H1 (cell line): ENCODE measurements at regions not wholly inside any gene's neighbourhood (a gene's known extent, or its start where the extent isn't known, plus 50 kb on each side); places are given as distances from the start of the nearest gene placed in this dataset.

Source experiments
- CTCF ChIA-PET: fragments of 300-600 bp; sonication (Branson Sonifier 250); formaldehyde crosslinking; loops from one replicate; lab custom pipeline; 2021; ENCODE audit not compliant: partially characterized antibody; lab: Charles Lee
- POLR2A ChIA-PET: fragments of 300-600 bp; sonication (Branson Sonifier 250); formaldehyde crosslinking; loops from one replicate; lab custom pipeline; 2021; ENCODE audit warnings: inconsistent platforms; ENCODE audit not compliant: partially characterized antibody; lab: Charles Lee
- DNase-seq, 2 experiments: peaks; one replicate each; pipeline versions ENCODE4 v3.0.0 to v3.0.0-alpha.2; 2010 to 2022; ENCODE audit warnings: low spot score in 2 of 2, low read depth in 1 of 2, mixed read lengths in 1 of 2
- FAIRE-seq: peaks from 2 replicates; lab custom pipeline; 2011; peaks lifted over from hg19 to GRCh38; lab: Jason Lieb, UNC
- H2AFZ ChIP-seq: 2 replicates; pipeline ENCODE4 v1.8.1; 2012; ENCODE audit warnings: low read length, inconsistent platforms
- H2AK5ac ChIP-seq: 2 replicates; pipeline ENCODE4 v1.6.1; 2013; ENCODE audit warnings: low read depth, low read length
- H2BK120ac ChIP-seq: replicated peaks from 2 replicates; pipeline ENCODE3; 2013; ENCODE audit warnings: low read depth, low read length, inconsistent platforms
- H2BK12ac ChIP-seq: 2 replicates; pipeline ENCODE4 v1.6.1; 2013; ENCODE audit warnings: low read depth, low read length
- H2BK15ac ChIP-seq: 2 replicates; pipeline ENCODE4 v1.6.1; 2013; ENCODE audit warnings: low read length
- H2BK20ac ChIP-seq: 2 replicates; pipeline ENCODE4 v1.6.1; 2013; ENCODE audit warnings: low read length
- H2BK5ac ChIP-seq: 2 replicates; pipeline ENCODE4 v1.6.1; 2013; ENCODE audit warnings: low read depth, low read length
- H3K14ac ChIP-seq: 2 replicates; pipeline ENCODE4 v1.6.1; 2013; ENCODE audit warnings: inconsistent platforms; ENCODE audit not compliant: insufficient read length
- H3K18ac ChIP-seq: 2 replicates; pipeline ENCODE4 v1.6.1; 2013; ENCODE audit warnings: low read length; ENCODE audit errors: extremely low read depth
- H3K23ac ChIP-seq: 2 replicates; pipeline ENCODE4 v1.6.1; 2013; ENCODE audit warnings: inconsistent platforms; ENCODE audit not compliant: insufficient read length
- H3K23me2 ChIP-seq: 2 replicates; pipeline ENCODE4 v1.6.1; 2013; ENCODE audit warnings: low read depth, low read length
- H3K27ac ChIP-seq: 2 replicates; pipeline ENCODE4 v1.6.1; 2011; ENCODE audit warnings: low read depth, low read length, inconsistent platforms
- H3K27me3 ChIP-seq, 4 experiments: replicated peaks in 1 of 4; 1 replicate in 1 of 4; 2 replicates in 3 of 4; pipeline versions ENCODE4 v1.6.1 to v1.8.1; 2011 to 2013; ENCODE audit warnings: low read length in 3 of 4, mild to moderate bottlenecking in 3 of 4, inconsistent platforms in 2 of 4, mixed read lengths in 2 of 4, moderate library complexity in 1 of 4; ENCODE audit not compliant: control insufficient read depth in 3 of 4, insufficient read depth in 3 of 4; ENCODE audit errors: extremely low read depth in 1 of 4
- H3K36me3 ChIP-seq, 4 experiments: 2 replicates each; pipeline versions ENCODE4 v1.6.1 to v1.8.1; 2011 to 2013; ENCODE audit warnings: mild to moderate bottlenecking in 4 of 4, low read length in 3 of 4, moderate library complexity in 2 of 4, control low read depth in 1 of 4, inconsistent platforms in 1 of 4; ENCODE audit not compliant: insufficient read depth in 4 of 4, control insufficient read depth in 2 of 4
- H3K4ac ChIP-seq: replicated peaks from 2 replicates; pipeline ENCODE3; 2013; ENCODE audit warnings: low read length, low read depth, mixed read lengths, inconsistent platforms; ENCODE audit not compliant: insufficient read length
- H3K4me1 ChIP-seq, 4 experiments: replicated peaks in 1 of 4; 1 replicate in 1 of 4; 2 replicates in 3 of 4; pipeline versions ENCODE4 v1.6.1 to v1.8.1; 2011 to 2013; ENCODE audit warnings: low read length in 3 of 4, inconsistent platforms in 2 of 4, mixed read lengths in 1 of 4; ENCODE audit not compliant: insufficient read depth in 4 of 4, control insufficient read depth in 3 of 4
- H3K4me2 ChIP-seq, 2 experiments: 2 replicates each; pipeline versions ENCODE4 v1.6.1 to v1.8.1; 2011 to 2013; ENCODE audit warnings: low read depth in 2 of 2, low read length in 2 of 2, control low read depth in 1 of 2, inconsistent platforms in 1 of 2, mild to moderate bottlenecking in 1 of 2; ENCODE audit not compliant: insufficient read depth in 1 of 2
- H3K4me3 ChIP-seq, 4 experiments: fragments of 200-600, 300-600 bp in 1 of 4; sonication (generic), shearing (Covaris generic), sonication (Bioruptor Twin) in 1 of 4; 2 replicates each; pipeline versions ENCODE4 v1.5.1 to v1.8.1; 2011 to 2016; ENCODE audit warnings: low read length in 4 of 4, low read depth in 3 of 4, control low read depth in 2 of 4, inconsistent platforms in 2 of 4, mild to moderate bottlenecking in 2 of 4, mixed read lengths in 1 of 4, moderate library complexity in 1 of 4; ENCODE audit not compliant: insufficient read depth in 2 of 4; ENCODE audit errors: extremely low read depth in 1 of 4
- H3K56ac ChIP-seq: replicated peaks from 2 replicates; pipeline ENCODE3; 2013; ENCODE audit warnings: low read depth, mild to moderate bottlenecking, mixed read lengths, low read length, inconsistent platforms; ENCODE audit not compliant: insufficient read length
- H3K79me1 ChIP-seq: 2 replicates; pipeline ENCODE4 v1.6.1; 2013; ENCODE audit warnings: low read depth, low read length, control low read depth
- H3K79me2 ChIP-seq, 2 experiments: 2 replicates each; pipeline versions ENCODE4 v1.6.1 to v1.8.1; 2012 to 2013; ENCODE audit warnings: low read length in 2 of 2, mild to moderate bottlenecking in 2 of 2, inconsistent platforms in 1 of 2; ENCODE audit not compliant: insufficient read depth in 2 of 2, control insufficient read depth in 1 of 2
- H3K9ac ChIP-seq, 4 experiments: replicated peaks in 1 of 4; 1 replicate in 1 of 4; 2 replicates in 3 of 4; pipeline versions ENCODE4 v1.6.1 to v1.8.1; 2011 to 2013; ENCODE audit warnings: low read depth in 3 of 4, low read length in 3 of 4, control low read depth in 2 of 4, mild to moderate bottlenecking in 2 of 4, moderate library complexity in 2 of 4, inconsistent platforms in 1 of 4; ENCODE audit errors: extremely low read depth in 1 of 4
- H3K9me3 ChIP-seq, 2 experiments: 2 replicates each; pipeline versions ENCODE4 v1.6.1 to v1.8.1; 2012 to 2013; ENCODE audit warnings: mild to moderate bottlenecking in 2 of 2, moderate library complexity in 2 of 2, control low read depth in 1 of 2, inconsistent platforms in 1 of 2, low read depth in 1 of 2, low read length in 1 of 2, mixed read lengths in 1 of 2; ENCODE audit not compliant: insufficient read depth in 2 of 2
- H4K20me1 ChIP-seq, 2 experiments: replicated peaks in 1 of 2; 2 replicates each; pipeline versions ENCODE3 to v1.8.1; 2011 to 2013; ENCODE audit warnings: inconsistent platforms in 2 of 2, low read length in 2 of 2, mild to moderate bottlenecking in 1 of 2; ENCODE audit not compliant: insufficient read depth in 2 of 2, control insufficient read depth in 1 of 2
- H4K5ac ChIP-seq: 2 replicates; pipeline ENCODE4 v1.6.1; 2013; ENCODE audit warnings: low read length, low read depth, mixed read lengths, inconsistent platforms; ENCODE audit not compliant: insufficient read length
- H4K8ac ChIP-seq: 2 replicates; pipeline ENCODE4 v1.8.0; 2013; ENCODE audit warnings: mild to moderate bottlenecking, moderate library complexity, low read length, inconsistent platforms; ENCODE audit not compliant: insufficient read depth; ENCODE audit errors: extremely low read depth
- H4K91ac ChIP-seq: replicated peaks from 2 replicates; pipeline ENCODE3; 2013; ENCODE audit warnings: low read length, mixed read lengths, inconsistent platforms; ENCODE audit not compliant: insufficient read length
- RNF2 ChIP-seq: fragments of 200-900, 300-1000 bp; sonication (generic); IDR thresholded peaks from 2 replicates; pipeline ENCODE4 v1.7.1; 2016; ENCODE audit warnings: borderline replicate concordance, low read depth, mild to moderate bottlenecking, antibody characterized with exemption, low read length; ENCODE audit not compliant: poor library complexity, severe bottlenecking; ENCODE audit errors: missing control alignments
- SRF ChIP-seq: IDR thresholded peaks from 2 replicates; pipeline ENCODE4 v1.6.1; 2011; ENCODE audit warnings: mild to moderate bottlenecking, low read depth, low read length, moderate library complexity
- WGBS, 2 experiments: shearing (Covaris generic) in 1 of 2; methylation state at CpG; one replicate each; pipeline versions ENCODE4 v1.1.6 to v1.1.7; 2013 to 2015; ENCODE audit warnings: low lambda C conversion rate in 2 of 2, mixed read lengths in 2 of 2, inconsistent platforms in 1 of 2, low coverage in 1 of 2, missing lambda C conversion rate in 1 of 2; ENCODE audit not compliant: insufficient replicate concordance in 2 of 2, insufficient coverage in 1 of 2, insufficient read length in 1 of 2; ENCODE audit errors: extremely low coverage in 1 of 2, missing lambda C conversion rate in 1 of 2; 5-methylcytosine and 5-hydroxymethylcytosine counted together

DNA sequence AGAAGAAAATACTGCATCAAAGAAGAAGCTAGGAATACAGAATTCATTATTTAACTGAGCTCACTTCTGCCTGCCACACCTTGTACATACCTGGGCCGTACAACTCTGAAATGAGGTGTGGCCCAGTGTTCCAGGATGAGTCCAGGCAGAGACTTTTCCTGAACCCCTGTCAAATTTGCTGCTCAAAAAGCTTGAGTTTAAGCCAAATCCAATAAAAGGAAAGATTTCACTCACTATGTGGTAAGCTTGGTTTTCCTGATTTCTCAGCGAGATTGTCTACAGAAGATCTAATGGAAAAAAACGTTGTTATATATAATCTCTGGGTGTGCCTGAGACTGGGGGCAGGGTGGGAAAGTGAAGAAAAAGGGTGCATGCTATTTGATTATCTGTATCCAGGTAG is 72.1 kb upstream of the EGFR start:
- H4K8ac ChIP-seq: no peak overlapping the region
- H2AK5ac ChIP-seq: no peak overlapping the region
- no peak for TF ChIP-seq SRF
- TF ChIP-seq RNF2: no peak
- no peak overlapping the region for H4K91ac ChIP-seq
- DNase-seq: no peak
- H3K9ac ChIP-seq: no peak overlapping the region
- H3K27me3 ChIP-seq: no peaks in the 10 kb centered on the region
- no peak overlapping the region for H4K5ac ChIP-seq
- no peak overlapping the region for H3K14ac ChIP-seq
- H2AFZ ChIP-seq: no peak overlapping the region
- no peak for FAIRE-seq
- no peak overlapping the region for H2BK120ac ChIP-seq
- H3K79me2 ChIP-seq: no peaks in the 10 kb centered on the region
- H3K79me1 ChIP-seq: no peaks in the 10 kb centered on the region
- H2BK12ac ChIP-seq: no peak overlapping the region
- no peaks in the 10 kb centered on the region for H3K36me3 ChIP-seq
- H3K23me2 ChIP-seq: no peaks in the 10 kb centered on the region
- H3K4ac ChIP-seq: no peak overlapping the region
- no peak overlapping the region for H2BK5ac ChIP-seq
- WGBS, 2 experiments: 85% methylated on average over 3 of the region's 3 CpGs; no CpG with 5 or more reads in 1 of the 2 experiments
- H4K20me1 ChIP-seq: no peaks in the 10 kb centered on the region
- no peak overlapping the region for H3K27ac ChIP-seq
- H2BK15ac ChIP-seq: no peak overlapping the region
- no peak overlapping the region for H3K4me2 ChIP-seq
- ChIA-PET POLR2A (no interaction called here), CTCF (interaction anchor here (0.6 to 1.2 kb wide), 3 partner anchors 12 to 402 kb away, joined by 3 to 6 read pairs (median 5); no protein-coding TSS in a partner anchor)
- no peaks in the 10 kb centered on the region for H3K4me1 ChIP-seq
- H3K56ac ChIP-seq: no peak overlapping the region
- no peak overlapping the region for H3K18ac ChIP-seq
- H3K23ac ChIP-seq: no peak overlapping the region
- no peak overlapping the region for H2BK20ac ChIP-seq
- H3K4me3 ChIP-seq: no peak overlapping the region
- H3K9me3 ChIP-seq: no peaks in the 10 kb centered on the region
